Ovary (tissue), 3 donors: ENCODE measurements at regions not wholly inside any gene's neighbourhood (a gene's known extent, or its start where the extent isn't known, plus 50 kb on each side); places are given as distances from the start of the nearest gene placed in this dataset.

Experiments
- CTCF ChIP-seq, 3 donors: fragments of 450-650 bp in 2 of 3; fragments of 200-600 bp in 1 of 3; IDR thresholded peaks; one replicate each; pipeline versions ENCODE4 v1.5.1 to v1.8.0; 2016 to 2022; ENCODE audit warnings: antibody characterized with exemption in 3 of 3, mild to moderate bottlenecking in 1 of 3
- POLR2A ChIP-seq: fragments of 450-650 bp; IDR thresholded peaks from one replicate; pipeline ENCODE4 v1.6.1; 2017; ENCODE audit warnings: antibody characterized with exemption, mild to moderate bottlenecking, moderate library complexity
- donor health status: DM: no; HTN: no; CAD: no.

GRCh38 chr3:110067527-110067926, 730.2 kb upstream of the DPPA4 start:
- TF ChIP-seq POLR2A (no peak), CTCF (IDR thresholded peaks at IDR 0.05) (no peak)
